IMR-90 (cell line): ENCODE measurements at regions not wholly inside any gene's neighbourhood (a gene's known extent, or its start where the extent isn't known, plus 50 kb on each side); places are given as distances from the start of the nearest gene placed in this dataset.

ENCODE experiments used
- ATAC-seq: fragments of 200-7000 bp; cut with Tn5 transposase; 2 replicates; pipeline ENCODE4 v1.9.1; 2020; ENCODE audit warnings: low read depth, mild to moderate bottlenecking, moderate library complexity
- BruUV-seq: library from RNA; stranded (reverse); fragments of 400-500 nt; replicated peaks from 2 replicates; lab custom pipeline; 2021; lab: Mats Ljungman, UMichigan
- CTCF ChIA-PET: fragments of 300-600 bp; formaldehyde crosslinking; extraction: SDS; loops from one replicate; lab custom pipeline; 2021; ENCODE audit warnings: antibody characterized with exemption; lab: Yijun Ruan, JAX
- POLR2A ChIA-PET: fragments of 300-600 bp; sonication (Branson Sonifier 250); formaldehyde crosslinking; loops from one replicate; lab custom pipeline; 2022; ENCODE audit warnings: antibody characterized with exemption; ENCODE audit not compliant: unreplicated experiment; lab: Charles Lee
- DNase-seq: peaks from one replicate; pipeline ENCODE4 v3.0.0; 2013
- H2AFZ ChIP-seq: replicated peaks from 2 replicates; pipeline ENCODE3; 2013; ENCODE audit warnings: low read length, mild to moderate bottlenecking; ENCODE audit not compliant: poor library complexity
- H2AK5ac ChIP-seq: 2 replicates; pipeline ENCODE4 v1.6.1; 2013; ENCODE audit warnings: low read depth, low read length, inconsistent platforms
- H2AK9ac ChIP-seq: replicated peaks from 2 replicates; pipeline ENCODE3; 2013; ENCODE audit warnings: mild to moderate bottlenecking, low read depth, low read length, moderate library complexity; ENCODE audit not compliant: poor library complexity
- H2BK120ac ChIP-seq: 2 replicates; pipeline ENCODE4 v1.6.1; 2013; ENCODE audit warnings: low read depth, low read length, inconsistent platforms
- H2BK15ac ChIP-seq: 3 replicates; pipeline ENCODE4 v1.6.1; 2013; ENCODE audit warnings: low read depth, low read length, inconsistent platforms
- H2BK20ac ChIP-seq: 2 replicates; pipeline ENCODE4 v1.6.1; 2013; ENCODE audit warnings: low read depth, mild to moderate bottlenecking, inconsistent platforms, low read length, moderate library complexity
- H2BK5ac ChIP-seq: 2 replicates; pipeline ENCODE4 v1.6.1; 2013; ENCODE audit warnings: mild to moderate bottlenecking, low read depth, low read length, inconsistent platforms; ENCODE audit not compliant: poor library complexity, severe bottlenecking
- H3K14ac ChIP-seq: replicated peaks from 2 replicates; pipeline ENCODE4 v1.6.1; 2013; ENCODE audit warnings: low read depth, low read length, inconsistent platforms
- H3K18ac ChIP-seq: 2 replicates; pipeline ENCODE4 v1.6.1; 2013; ENCODE audit warnings: low read depth, low read length, control low read depth
- H3K23ac ChIP-seq: 2 replicates; pipeline ENCODE4 v1.6.1; 2013; ENCODE audit warnings: low read depth, low read length, inconsistent platforms
- H3K27ac ChIP-seq: 2 replicates; pipeline ENCODE4 v1.5.1; 2013; ENCODE audit warnings: mild to moderate bottlenecking, control low read depth, low read length; ENCODE audit not compliant: insufficient read depth
- H3K27me3 ChIP-seq: 2 replicates; pipeline ENCODE4 v1.6.1; 2013; ENCODE audit warnings: low read length; ENCODE audit not compliant: control insufficient read depth, insufficient read depth
- H3K36me3 ChIP-seq: 2 replicates; pipeline ENCODE4 v1.6.1; 2013; ENCODE audit warnings: low read length, mixed read lengths; ENCODE audit not compliant: control insufficient read depth, insufficient read depth
- H3K4ac ChIP-seq: 2 replicates; pipeline ENCODE4 v1.6.1; 2013; ENCODE audit warnings: low read depth, low read length, inconsistent platforms
- H3K4me1 ChIP-seq: 2 replicates; pipeline ENCODE4 v1.6.1; 2013; ENCODE audit warnings: low read length, mixed read lengths; ENCODE audit not compliant: control insufficient read depth, insufficient read depth
- H3K4me2 ChIP-seq: 2 replicates; pipeline ENCODE4 v1.6.1; 2013; ENCODE audit warnings: low read depth, mild to moderate bottlenecking, control low read depth, low read length, moderate library complexity
- H3K4me3 ChIP-seq: 2 replicates; pipeline ENCODE4 v1.5.1; 2013; ENCODE audit warnings: low read depth, mild to moderate bottlenecking, control low read depth, low read length, moderate library complexity; ENCODE audit not compliant: insufficient read depth
- H3K56ac ChIP-seq: 2 replicates; pipeline ENCODE4 v1.6.1; 2013; ENCODE audit warnings: low read length, inconsistent platforms; ENCODE audit not compliant: insufficient read depth; ENCODE audit errors: extremely low read depth
- H3K79me1 ChIP-seq, 2 experiments: 2 replicates each; pipeline ENCODE4 v1.6.1; 2013; ENCODE audit warnings: low read length in 2 of 2, inconsistent platforms in 1 of 2, low read depth in 1 of 2
- H3K9ac ChIP-seq: 2 replicates; pipeline ENCODE4 v1.6.1; 2013; ENCODE audit warnings: low read depth, low read length, control low read depth
- H3K9me1 ChIP-seq: 2 replicates; pipeline ENCODE4 v1.6.1; 2013; ENCODE audit warnings: low read length, inconsistent platforms; ENCODE audit not compliant: insufficient read depth
- H3K9me3 ChIP-seq: 2 replicates; pipeline ENCODE4 v1.6.1; 2013; ENCODE audit warnings: low read length; ENCODE audit not compliant: control insufficient read depth, insufficient read depth
- H4K20me1 ChIP-seq: 2 replicates; pipeline ENCODE4 v1.6.1; 2013; ENCODE audit warnings: low read length, inconsistent platforms; ENCODE audit not compliant: insufficient read depth
- H4K5ac ChIP-seq: 2 replicates; pipeline ENCODE4 v1.6.1; 2013; ENCODE audit warnings: mild to moderate bottlenecking, low read depth, low read length, control low read depth
- H4K8ac ChIP-seq, 2 experiments: 2 replicates each; pipeline ENCODE4 v1.6.1; 2013; ENCODE audit warnings: low read depth in 2 of 2, low read length in 2 of 2, control low read depth in 1 of 2, inconsistent platforms in 1 of 2
- H4K91ac ChIP-seq: 2 replicates; pipeline ENCODE4 v1.6.1; 2013; ENCODE audit warnings: low read depth, low read length, inconsistent platforms; ENCODE audit not compliant: insufficient read depth
- BHLHE40 ChIP-seq: fragments of 150-350 bp; IDR thresholded peaks from 2 replicates; pipeline ENCODE4 v1.6.1; 2016; ENCODE audit warnings: mild to moderate bottlenecking, low read depth, low read length
- CEBPB ChIP-seq: IDR thresholded peaks from 2 replicates; pipeline ENCODE4 v1.6.1; 2012; ENCODE audit warnings: low read depth, low read length, improper control_type of control experiment
- CHD1 ChIP-seq: IDR thresholded peaks from 2 replicates; pipeline ENCODE4 v1.6.1; 2012; ENCODE audit warnings: low read depth, low read length, improper control_type of control experiment
- ELK1 ChIP-seq: fragments of 150-350 bp; IDR thresholded peaks from 2 replicates; pipeline ENCODE4 v1.6.1; 2016; ENCODE audit warnings: low read depth, mild to moderate bottlenecking, low read length, moderate library complexity, borderline replicate concordance
- FOS ChIP-seq: fragments of 150-350 bp; IDR thresholded peaks from 2 replicates; pipeline ENCODE4 v1.6.1; 2016; ENCODE audit warnings: low read depth, low read length
- MAFK ChIP-seq: IDR thresholded peaks from 2 replicates; pipeline ENCODE4 v1.6.1; 2012; ENCODE audit warnings: low read depth, low read length, improper control_type of control experiment
- MAZ ChIP-seq: IDR thresholded peaks from 2 replicates; pipeline ENCODE4 v1.6.1; 2012; ENCODE audit warnings: low read depth, mild to moderate bottlenecking, low read length, improper control_type of control experiment, moderate library complexity, borderline replicate concordance
- MXI1 ChIP-seq: IDR thresholded peaks from 2 replicates; pipeline ENCODE4 v1.6.1; 2012; ENCODE audit warnings: low read depth, mild to moderate bottlenecking, low read length, moderate library complexity, borderline replicate concordance
- NFE2L2 ChIP-seq: fragments of 150-350 bp; IDR thresholded peaks from 2 replicates; pipeline ENCODE4 v1.6.1; 2016; ENCODE audit warnings: low read depth, mild to moderate bottlenecking, low read length
- POLR2A ChIP-seq: IDR thresholded peaks from 2 replicates; pipeline ENCODE4 v1.6.1; 2012; ENCODE audit warnings: mild to moderate bottlenecking, low read depth, low read length
- RAD21 ChIP-seq: IDR thresholded peaks from 2 replicates; pipeline ENCODE4 v1.6.1; 2012; ENCODE audit warnings: low read length, improper control_type of control experiment
- RCOR1 ChIP-seq: IDR thresholded peaks from 2 replicates; pipeline ENCODE4 v1.6.1; 2012; ENCODE audit warnings: mild to moderate bottlenecking, low read length, improper control_type of control experiment; ENCODE audit not compliant: insufficient replicate concordance
- RFX5 ChIP-seq: IDR thresholded peaks from 2 replicates; pipeline ENCODE4 v1.8.0; 2012; ENCODE audit warnings: low read depth, mild to moderate bottlenecking, low read length, moderate library complexity
- SMC3 ChIP-seq: fragments of 150-350 bp; IDR thresholded peaks from 2 replicates; pipeline ENCODE4 v1.6.1; 2016; ENCODE audit warnings: low read depth, mild to moderate bottlenecking, antibody characterized with exemption, low read length, moderate library complexity
- USF2 ChIP-seq: fragments of 150-350 bp; IDR thresholded peaks from 2 replicates; pipeline ENCODE4 v1.6.1; 2017; ENCODE audit warnings: mild to moderate bottlenecking, antibody characterized with exemption, low read length, low read depth
- WGBS, 2 experiments: methylation state at CpG; one replicate each; pipeline versions ENCODE4 v1.1.5 to v1.1.7; 2013; ENCODE audit warnings: missing lambda C conversion rate in 2 of 2; ENCODE audit not compliant: insufficient read length in 1 of 2; ENCODE audit errors: extremely low coverage in 2 of 2; 5-methylcytosine and 5-hydroxymethylcytosine counted together
- dilution Hi-C: fragments of 300-500 bp; cut with HindIII; formaldehyde crosslinking; loops from one replicate; pipeline ENCODE4 v1.14.3; 2018; ENCODE audit warnings: low sequenced_read_pairs; ENCODE audit not compliant: unreplicated experiment
- in situ Hi-C: fragments of 300-500 bp; cut with MboI; formaldehyde crosslinking; loops from 3 replicates; pipeline ENCODE4 v1.14.3; 2019; ENCODE audit warnings: low sequenced_read_pairs, inconsistent platforms, mixed read lengths
- intact Hi-C: fragments of 100-400 bp; cut with micrococcal nuclease; formaldehyde crosslinking; loops from 2 replicates; pipeline ENCODE4 v1.10.0; 2022
- TF ChIP-seq, protein P1 (sequence below): conservative IDR thresholded peaks from 2 replicates; pipeline ENCODE4 v1.5.1; 2012; ENCODE audit warnings: mild to moderate bottlenecking, low read depth, low read length, improper control_type of control experiment

DNA sequence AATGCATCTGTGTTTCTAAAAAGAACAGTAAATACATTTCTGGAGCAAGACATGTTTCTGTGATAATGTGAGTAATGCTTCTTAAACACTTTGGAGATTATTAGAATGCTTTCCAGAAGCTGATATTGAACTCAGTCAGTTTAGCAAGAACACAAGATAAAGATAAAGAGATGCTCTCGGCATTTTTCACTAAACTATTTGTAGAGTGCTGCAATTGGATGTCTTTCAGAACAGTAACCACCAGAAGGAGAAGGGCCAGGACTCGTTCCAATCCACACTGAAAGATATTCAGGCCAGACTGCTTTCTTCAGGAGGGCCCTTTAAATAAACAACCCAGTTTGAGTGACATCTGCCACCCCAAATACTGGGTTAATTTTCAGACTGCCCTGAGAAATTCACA lies 456.0 kb downstream of the TBC1D4 start:
- DNase-seq (no peak), ATAC-seq (no peak)
- in situ Hi-C loops (no loop called here), dilution Hi-C loops (no loop called here), intact Hi-C loops (no loop called here)
- H3K56ac ChIP-seq: no peak overlapping the region
- no peaks in the 10 kb centered on the region for H3K27me3 ChIP-seq
- no peak overlapping the region for H4K5ac ChIP-seq
- H3K9ac ChIP-seq: no peak overlapping the region
- H3K79me1 ChIP-seq: no peaks in the 10 kb centered on the region
- no peak overlapping the region for H4K91ac ChIP-seq
- H2BK15ac ChIP-seq: no peak overlapping the region
- ChIA-PET POLR2A (no interaction called here), CTCF (no interaction called here)
- 0% methylated on average over 1 of the region's 2 CpGs; no CpG with 5 or more reads in 1 of the 2 experiments for WGBS, 2 experiments
- no peaks in the 10 kb centered on the region for H3K9me3 ChIP-seq
- no peaks in the 10 kb centered on the region for H4K20me1 ChIP-seq
- H3K23ac ChIP-seq: no peak overlapping the region
- no peak overlapping the region for H2AFZ ChIP-seq
- H2BK5ac ChIP-seq: no peak overlapping the region
- H2AK9ac ChIP-seq: no peak overlapping the region
- H2BK120ac ChIP-seq: no peak overlapping the region
- no peak for TF ChIP-seq RAD21
- TF ChIP-seq USF2: no peak
- no peak for TF ChIP-seq RCOR1
- no peak for TF ChIP-seq MAZ
- TF ChIP-seq SMC3: no peak
- no peak for TF ChIP-seq BHLHE40
- no peak for TF ChIP-seq CEBPB
- TF ChIP-seq CHD1: no peak
- no peak for TF ChIP-seq ELK1
- TF ChIP-seq POLR2A: no peak
- no peak for TF ChIP-seq NFE2L2
- TF ChIP-seq MAFK: no peak
- TF ChIP-seq, protein P1, sequence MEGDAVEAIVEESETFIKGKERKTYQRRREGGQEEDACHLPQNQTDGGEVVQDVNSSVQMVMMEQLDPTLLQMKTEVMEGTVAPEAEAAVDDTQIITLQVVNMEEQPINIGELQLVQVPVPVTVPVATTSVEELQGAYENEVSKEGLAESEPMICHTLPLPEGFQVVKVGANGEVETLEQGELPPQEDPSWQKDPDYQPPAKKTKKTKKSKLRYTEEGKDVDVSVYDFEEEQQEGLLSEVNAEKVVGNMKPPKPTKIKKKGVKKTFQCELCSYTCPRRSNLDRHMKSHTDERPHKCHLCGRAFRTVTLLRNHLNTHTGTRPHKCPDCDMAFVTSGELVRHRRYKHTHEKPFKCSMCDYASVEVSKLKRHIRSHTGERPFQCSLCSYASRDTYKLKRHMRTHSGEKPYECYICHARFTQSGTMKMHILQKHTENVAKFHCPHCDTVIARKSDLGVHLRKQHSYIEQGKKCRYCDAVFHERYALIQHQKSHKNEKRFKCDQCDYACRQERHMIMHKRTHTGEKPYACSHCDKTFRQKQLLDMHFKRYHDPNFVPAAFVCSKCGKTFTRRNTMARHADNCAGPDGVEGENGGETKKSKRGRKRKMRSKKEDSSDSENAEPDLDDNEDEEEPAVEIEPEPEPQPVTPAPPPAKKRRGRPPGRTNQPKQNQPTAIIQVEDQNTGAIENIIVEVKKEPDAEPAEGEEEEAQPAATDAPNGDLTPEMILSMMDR: no peak
- TF ChIP-seq FOS: no peak
- TF ChIP-seq MXI1: no peak
- TF ChIP-seq RFX5: no peak
- no peak overlapping the region for H3K4me2 ChIP-seq
- no peak overlapping the region for H3K27ac ChIP-seq
- no peak overlapping the region for H4K8ac ChIP-seq
- no peak overlapping the region for H3K4me3 ChIP-seq
- no peak overlapping the region for H3K18ac ChIP-seq
- H2BK20ac ChIP-seq: no peak overlapping the region
- no TSS peak for BruUV-seq
- H3K4me1 ChIP-seq: no peaks in the 10 kb centered on the region
- no peaks in the 10 kb centered on the region for H3K9me1 ChIP-seq
- H2AK5ac ChIP-seq: no peak overlapping the region
- no peak overlapping the region for H3K14ac ChIP-seq
- no peak overlapping the region for H3K4ac ChIP-seq
- H3K36me3 ChIP-seq: no peaks in the 10 kb centered on the region
